Hypothalamus (tissue), 51 donors: ENCODE measurements at regions not wholly inside any gene's neighbourhood (a gene's known extent, or its start where the extent isn't known, plus 50 kb on each side); places are given as distances from the start of the nearest gene placed in this dataset.

Experiments used
- DNase-seq, 51 donors: peaks; one replicate each; lab custom pipeline; 2025; lab: John Stamatoyannopoulos, UW

DNA sequence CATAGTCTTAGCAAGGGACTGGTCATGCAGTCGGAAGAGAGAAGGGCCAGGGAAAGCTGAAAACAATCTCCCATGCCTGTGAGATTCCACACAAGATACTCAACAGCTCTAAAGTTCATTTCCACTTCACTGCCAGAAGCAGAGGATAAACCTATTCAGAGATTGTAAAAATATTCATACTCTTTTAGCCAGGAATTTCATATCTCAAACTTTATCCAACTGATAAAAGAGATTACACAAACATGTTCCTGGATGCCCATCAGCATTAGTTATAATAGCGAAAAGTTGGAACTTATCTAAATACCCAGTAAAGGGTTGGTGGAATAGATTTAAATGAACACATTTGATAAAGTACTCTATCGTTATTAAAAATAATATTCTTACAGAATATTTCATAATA lies 75.2 kb upstream of the ARHGEF3 start:
- no peak for DNase-seq

DNA sequence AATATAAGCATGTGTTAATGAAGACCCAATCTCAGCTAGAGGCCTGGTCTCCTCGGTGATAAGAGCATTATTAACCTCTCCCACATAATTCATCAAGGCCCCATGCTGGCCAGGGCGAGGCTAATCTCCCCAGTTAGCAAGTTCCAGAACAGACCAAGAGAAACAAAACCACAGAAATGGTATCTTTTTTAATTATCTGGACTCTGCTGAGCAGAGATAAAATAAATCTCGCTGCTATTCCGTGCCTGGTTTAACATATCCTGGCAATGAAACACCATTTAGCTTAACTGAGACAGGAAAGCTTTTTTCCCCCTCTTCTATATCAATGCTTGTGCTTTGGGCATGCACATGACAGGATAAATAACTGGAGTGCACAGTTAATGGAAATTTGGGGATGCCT lies 72.5 kb upstream of the ARHGEF3 start:
- DNase-seq, result no peak

DNA sequence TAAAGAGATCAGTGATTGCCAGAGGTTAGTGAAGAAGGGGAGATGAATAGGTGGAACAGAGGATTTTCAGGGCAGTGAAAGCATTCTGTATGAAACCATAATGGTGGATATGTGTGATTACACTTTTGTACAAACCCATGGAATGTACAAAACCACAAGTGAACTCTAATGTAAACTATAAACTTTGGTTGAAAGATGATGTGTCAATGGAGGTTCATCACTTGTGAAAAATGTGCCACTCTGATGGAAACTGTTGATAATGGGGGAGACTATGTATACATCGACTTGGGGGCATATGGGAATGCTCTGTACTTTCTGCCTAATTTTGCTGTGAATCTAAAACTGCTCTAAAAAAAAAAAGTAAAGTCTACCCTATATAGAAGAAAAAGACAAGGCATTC lies 68.7 kb upstream of the ARHGEF3 start:
- DNase-seq, result no peak

DNA sequence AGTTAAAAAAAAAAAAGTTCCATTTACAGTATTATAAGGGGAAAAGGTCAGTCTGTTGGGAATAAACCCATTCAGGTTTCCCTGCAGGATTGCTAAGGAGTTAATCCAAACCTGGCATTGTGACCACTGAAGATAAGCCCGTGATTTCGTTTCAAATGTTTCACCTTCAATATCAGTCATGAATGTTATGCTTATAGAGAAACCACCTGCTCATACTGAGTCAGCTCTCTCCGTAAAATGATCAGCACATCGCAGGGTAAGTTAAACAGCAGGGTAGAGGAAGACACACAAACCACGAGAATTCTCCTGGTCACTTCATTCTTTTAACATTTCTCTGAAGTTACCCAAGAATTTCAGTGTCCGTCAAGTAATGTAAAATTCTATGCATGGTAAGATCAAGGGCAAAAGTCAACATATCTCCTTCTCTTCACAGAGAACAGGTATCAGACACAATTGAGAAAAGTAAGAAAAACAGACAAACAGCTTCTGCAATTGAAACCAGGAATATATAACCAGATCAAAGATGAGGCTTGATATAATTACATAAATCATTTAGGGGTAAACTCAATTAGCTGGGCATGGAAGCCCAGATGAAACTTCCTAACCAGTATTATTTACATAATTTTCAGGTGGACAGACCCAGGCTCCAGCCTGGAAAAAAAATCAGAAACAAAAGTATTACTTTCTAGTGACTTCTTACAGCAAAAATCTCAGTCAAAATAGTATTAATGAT lies 67.6 kb upstream of the ARHGEF3 start:
- DNase-seq, result no peak

DNA sequence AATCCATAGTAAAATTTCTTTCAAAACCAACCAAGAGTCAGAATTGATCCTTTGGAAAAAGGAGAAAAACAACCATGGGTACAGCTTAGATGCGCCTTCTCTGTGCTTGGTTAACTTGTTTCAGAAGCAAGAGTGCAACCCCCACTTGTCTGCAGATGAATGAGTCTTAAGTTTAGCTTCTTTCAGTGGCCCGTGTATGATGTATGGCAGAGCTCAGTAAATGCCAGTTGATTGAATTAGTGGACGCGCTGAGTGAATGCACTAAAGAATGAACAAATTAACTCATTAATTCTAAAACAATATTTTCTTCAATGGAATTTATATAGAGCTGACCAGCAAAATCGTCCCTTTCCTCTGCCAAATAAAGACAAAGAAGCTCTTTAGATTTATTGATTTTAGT lies 67.0 kb upstream of the ARHGEF3 start:
- no peak for DNase-seq

DNA sequence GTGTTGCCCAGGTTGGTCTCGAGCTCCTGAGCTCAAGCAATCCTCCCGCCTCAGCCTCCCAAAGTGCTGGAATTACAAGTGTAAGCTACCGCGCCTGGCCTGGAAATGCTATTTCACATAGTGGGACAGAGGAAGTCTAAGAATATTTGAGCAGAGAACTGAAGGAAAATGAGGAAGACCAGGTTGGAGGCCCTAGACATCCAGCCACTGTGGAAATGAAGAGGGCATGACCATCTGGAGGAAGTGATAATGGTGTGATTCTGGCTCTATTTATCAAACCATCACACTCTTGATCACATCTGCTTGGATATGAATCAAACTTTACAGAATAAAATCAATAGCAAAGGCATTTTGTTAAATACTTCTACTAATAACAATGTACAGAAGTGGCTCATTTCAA lies 65.9 kb upstream of the ARHGEF3 start:
- DNase-seq, result no peak

DNA sequence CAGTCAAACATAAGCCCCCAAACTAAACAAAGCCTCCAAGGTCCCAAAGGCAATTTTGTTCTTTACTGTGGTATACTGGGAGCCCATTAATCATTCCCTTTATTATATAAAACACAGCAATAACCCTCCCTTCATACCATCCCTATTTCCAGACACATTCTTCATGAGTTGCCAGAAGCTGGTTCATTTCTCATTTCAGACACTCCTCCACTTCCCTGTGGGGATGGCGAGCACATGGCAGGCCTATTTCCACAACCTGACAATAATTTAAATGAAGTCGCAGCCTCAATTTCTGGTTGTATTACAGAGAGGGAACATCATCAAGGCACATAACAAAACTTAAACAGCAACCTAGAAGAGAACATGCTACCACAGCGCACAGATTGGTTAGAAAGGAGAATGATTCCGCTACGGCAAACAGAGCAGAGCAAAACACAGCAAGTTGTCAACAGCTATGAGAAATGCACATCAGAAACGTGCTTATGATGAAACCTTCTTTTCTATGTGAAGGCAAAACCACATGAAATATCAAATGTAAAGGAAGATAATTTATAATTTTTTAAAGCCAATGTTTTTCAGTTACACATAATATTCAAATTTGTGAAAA lies 63.3 kb upstream of the ARHGEF3 start:
- DNase-seq, result no peak

DNA sequence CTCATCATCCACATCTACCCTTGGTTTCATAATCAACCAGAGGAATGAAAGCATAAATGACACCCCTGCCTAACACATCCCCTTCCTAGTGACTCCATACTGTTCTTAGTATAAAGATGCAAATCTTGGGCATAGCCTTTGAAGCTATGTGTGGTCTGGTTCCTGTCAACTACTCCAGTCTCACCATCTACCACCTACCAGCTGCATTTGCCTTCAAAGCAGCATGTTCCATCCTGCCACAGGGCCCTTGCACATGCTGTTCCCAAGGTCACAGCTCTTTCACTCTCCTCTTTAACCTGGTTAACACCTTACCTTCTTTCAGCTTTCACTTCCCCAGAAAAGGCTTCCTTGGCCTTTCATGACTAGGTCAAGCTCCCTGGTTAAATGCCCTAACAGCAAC lies 62.3 kb upstream of the ARHGEF3 start:
- no peak for DNase-seq

DNA sequence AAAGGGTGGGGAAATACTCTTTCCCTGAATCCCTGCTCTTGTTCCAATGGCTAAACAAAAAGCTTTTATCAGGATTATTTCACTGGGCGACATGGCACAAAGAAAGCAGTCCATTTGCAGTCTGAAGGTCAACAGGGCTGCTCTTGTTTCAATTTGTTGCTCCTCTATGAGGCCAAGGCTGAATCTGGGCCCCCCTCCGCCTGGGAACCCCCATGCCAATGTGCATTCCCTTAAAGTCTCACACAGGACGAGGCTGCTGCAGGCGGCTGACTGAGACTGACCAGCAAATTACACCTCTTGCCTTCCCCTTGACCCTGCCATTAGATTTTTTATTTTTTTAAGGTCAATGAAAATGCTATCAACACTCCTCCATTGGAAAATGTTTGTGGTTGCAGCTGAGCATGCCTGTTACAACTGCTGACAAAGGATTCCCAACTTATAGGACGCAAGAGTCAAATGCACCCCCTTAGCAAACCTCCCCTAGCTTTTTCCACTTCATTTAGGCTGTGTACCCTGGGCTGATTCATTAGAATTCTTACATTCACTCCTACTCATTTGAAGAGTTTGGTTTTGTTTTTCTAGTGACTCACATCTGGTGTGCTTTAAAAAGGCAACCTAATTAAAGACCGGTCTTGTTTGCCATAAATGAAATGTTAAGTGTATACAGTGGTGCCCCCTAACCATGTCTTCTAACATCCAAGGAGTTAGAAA lies 60.8 kb upstream of the ARHGEF3 start:
- DNase-seq, result peak in 32 of 51 donors; percentile 1 to 71 (median 28)

DNA sequence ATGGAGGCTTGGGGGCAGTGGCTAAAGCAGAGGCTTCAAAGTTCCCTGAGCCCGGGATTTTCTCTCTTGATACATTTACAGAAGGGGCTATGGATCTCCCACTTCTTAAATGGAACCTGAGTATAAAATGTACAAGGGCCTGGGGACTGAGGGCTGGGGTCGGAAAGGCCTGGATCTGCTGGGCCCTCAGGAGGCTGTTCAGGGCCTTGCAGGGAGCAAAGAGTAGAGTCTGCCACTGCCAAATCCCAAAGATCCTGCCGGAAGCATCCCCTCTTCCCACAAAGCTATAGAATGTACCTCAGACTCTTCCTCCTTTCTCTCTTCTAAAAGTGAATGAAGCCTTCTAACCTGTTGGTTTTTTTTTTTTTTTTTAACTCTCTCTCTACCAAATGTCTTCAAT lies 59.8 kb upstream of the ARHGEF3 start:
- no peak for DNase-seq

DNA sequence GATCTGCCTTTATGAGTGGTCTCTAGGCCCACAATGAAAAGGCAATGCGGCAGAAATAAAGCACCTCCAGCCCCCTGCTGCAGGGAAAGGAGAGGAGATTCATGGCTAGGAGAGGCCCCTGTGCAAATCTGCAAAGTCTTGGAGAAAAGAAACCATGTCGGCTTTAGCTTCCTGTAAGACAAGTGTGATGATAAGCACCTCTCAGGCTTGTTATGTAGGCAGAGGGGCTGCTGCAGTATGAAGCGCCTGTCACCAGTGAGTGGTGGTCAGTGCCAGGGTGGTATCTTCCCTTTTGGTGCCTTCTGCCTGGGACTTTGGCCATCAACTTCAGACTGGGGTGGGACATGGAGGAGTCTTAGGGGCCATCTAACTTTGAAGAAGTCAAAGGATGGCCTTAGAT lies 59.2 kb upstream of the ARHGEF3 start:
- DNase-seq, result no peak

DNA sequence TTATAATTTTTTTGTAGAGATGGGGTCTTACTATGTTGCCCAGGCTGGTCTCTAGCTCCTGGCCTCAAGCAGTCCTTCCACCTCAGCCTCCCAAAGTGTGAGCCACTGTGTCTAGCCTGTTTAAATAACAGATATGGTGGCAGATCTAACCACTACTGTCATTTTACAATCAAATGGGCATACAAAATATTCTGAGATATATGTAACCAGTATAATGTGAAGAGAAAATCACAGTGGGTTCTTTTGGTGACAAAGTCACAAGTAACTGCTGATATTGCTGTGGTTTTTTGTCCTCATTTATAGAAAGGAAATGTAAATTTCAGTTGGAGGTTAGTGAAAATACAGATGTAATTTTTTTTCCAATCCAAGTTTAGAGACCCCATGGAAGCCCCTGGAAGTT lies 58.6 kb upstream of the ARHGEF3 start:
- DNase-seq, result no peak

DNA sequence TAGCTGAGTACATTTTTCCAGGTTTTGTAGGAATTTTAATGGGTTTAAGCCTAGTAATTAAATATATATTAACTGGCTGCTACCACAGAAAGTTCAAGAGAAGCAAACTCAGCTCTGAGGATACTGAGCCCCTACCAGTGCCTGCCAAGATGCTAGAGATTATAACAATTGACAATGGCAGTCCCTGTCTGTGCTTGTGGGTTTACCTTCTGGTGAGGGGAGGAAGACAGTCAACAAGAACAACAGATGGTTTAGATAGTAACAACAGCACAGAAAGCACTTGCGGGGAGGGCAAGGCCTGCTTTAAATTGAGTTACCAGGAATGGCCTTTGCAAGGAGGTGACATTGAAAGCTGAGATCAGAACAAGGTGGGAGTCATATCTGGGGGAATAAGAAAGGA lies 56.6 kb upstream of the ARHGEF3 start:
- DNase-seq, result no peak

DNA sequence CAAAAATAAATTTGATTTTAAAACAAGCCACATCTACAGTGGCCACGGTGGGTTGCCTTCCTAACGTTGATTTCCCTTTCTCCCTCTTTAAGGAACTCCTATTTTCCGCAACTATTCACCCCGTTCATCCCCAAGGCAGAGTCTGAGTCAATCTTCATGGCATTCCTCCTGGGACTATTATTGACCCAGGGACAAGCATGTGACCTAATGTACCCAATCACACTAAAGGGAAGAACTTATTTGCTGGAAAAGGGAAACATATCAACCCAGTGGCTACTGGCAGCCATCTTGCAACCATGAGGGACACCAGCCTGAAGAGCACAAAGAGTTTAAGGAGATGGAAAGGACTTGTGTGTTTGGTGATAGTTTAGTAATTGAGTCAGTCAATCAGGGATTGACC lies 55.4 kb upstream of the ARHGEF3 start:
- DNase-seq, result no peak

DNA sequence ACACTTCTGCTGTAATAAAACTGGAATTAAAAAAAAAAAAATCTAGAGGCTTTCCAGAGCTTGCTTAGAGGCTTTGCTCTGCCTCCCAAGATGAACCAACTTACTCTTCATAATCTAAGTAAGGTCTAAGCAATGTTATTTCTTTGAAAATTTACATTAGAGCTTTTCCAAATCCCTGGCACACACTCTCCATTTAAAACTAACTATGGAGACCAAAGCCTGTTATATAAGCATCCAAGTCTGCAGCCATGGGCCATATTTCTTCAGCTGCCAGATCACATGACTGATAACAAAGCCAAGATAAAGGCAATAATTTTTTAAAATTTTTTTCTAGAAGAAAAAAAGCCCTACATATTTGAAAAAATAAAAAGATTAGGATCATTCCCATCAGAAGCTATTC lies 55.0 kb upstream of the ARHGEF3 start:
- DNase-seq, result no peak

DNA sequence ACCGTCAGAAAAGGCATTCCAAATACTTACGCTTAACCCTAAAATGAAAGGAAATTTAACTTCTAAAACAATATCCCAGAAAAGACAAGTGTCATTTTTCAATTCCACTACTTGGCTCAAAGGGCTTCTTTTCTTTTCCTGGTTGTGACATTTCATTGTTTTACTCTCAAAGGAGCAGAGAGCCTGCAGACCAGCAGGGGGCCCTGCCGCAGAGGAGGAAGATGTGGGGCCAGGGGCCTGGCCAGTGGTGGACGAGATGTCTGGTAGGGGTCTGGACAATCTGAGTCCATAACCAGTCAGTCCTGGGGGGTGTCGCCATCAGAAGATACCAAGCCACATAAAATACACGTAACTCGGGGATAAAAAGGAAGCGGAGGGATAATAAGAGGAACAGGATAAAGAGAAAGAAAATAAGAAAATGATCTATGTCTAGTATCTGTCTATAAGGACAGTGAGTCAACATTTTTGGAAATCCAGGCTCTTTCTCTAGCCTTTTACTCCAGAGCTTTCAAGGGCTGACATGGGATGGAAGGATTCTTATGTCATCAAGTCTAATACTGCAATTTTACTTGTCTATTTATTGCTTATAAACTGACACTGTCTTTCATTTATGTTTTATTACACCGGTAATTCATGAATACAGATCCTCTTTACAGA lies 54.2 kb upstream of the ARHGEF3 start:
- DNase-seq, result peak in 38 of 51 donors; percentile 4 to 73 (median 33)

DNA sequence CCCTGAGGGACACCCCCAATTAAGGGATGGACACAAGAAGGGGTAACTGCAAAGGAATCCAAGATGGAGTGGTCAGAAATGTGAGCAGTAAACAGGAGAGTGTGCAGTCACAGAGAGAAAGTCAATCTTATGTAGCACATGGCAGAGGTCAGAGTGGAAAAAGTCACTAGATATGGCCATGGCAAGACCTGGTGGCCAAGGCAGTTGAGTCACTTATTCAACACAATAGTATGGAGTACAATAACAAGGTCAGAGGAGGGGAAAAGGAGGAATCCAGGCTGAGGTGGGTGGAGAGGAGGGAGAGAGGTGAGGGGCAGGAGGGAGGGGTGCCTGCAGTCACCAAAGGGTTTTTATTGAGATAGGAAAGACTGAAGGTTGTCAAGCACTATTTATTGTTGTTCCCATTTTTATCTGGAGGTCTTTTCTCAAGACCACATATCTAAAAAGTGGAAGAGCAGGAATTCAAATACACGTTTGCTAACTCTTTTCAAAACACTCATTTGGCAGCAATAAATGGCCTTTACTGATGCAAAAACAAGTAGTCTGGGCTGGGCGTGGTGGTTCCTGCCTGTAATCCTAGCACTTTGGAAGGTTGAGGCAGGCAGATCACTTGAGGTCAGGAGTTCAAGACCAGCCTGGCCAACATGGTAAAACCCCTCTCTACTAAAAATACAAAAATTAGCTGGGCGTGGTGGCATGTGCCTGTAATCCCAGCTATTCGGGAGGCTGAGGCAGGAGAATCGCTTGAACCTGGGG lies 53.3 kb upstream of the ARHGEF3 start:
- no peak for DNase-seq

DNA sequence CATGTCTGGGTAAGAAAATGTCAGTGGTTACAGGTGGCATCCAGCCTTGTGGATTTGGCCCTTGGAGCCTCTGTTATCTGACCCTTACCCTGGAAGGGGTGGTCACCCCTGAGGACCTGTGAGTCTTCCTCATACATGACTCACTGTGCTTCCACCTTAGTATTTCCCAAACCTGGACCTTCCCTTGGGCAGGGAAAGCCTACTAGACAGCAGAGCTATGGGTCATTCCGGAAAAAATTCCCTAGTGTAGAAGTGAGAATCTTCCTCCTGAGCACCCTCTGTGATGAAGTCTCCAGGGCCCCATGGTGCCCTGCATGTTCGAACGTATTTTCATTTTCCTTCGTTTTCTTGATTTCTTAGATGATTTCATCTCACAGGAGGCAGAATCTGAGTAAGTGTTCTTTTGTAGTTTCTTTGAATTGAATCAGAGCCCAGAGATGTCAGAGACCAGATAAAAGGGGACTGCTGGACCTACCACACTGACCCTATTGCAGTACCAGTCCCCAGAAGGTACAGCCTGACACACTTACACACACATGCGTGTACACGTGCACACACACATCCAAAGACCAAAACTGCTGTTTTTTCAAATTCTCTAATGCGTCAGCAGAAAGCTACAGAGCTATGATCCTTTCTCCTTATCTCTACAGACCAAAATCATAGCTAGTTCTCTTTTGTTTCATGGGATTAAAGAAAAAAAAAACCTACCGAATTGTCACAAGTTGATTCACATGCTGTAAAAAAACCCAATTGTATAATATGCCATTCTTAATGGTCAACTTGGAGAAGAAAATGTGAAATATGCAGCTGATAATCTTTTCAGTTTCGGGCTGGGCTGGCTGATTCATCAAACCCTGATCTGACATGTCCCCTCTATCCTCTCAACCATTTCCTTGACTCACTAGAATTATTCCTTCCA lies 50.5 kb upstream of the ARHGEF3 start:
- no peak for DNase-seq
